ENCODE measurements at regions not wholly inside any gene's neighbourhood (a gene's known extent, or its start where the extent isn't known, plus 50 kb on each side); places are given as distances from the start of the nearest gene placed in this dataset.

DNA sequence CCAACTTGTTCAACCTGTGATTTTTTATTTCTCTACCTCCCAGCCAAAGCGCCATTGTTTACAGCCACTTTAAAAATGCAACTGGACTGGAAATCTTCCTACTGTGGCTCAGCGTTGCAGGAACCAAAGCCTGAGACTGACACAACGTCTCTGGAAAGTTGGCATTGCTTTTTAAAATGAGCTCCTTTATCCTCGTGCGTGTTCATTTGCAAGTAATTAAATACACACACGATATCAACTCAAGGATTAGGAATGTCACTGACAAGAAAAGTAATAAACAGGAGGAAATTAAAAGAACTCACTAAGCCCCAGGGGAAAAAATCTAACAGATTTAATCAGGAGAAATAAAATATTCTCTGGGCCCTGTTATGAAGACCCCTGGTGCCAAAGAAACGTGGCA, 184.6 kb upstream of the IRS2 start:
- no peak for TF ChIP-seq POLR2A (IDR thresholded peaks at IDR 0.05; ENCODE audit: low read depth)
- TF ChIP-seq EP300 (IDR thresholded peaks at IDR 0.05) = no peak
- TF ChIP-seq, protein P1, sequence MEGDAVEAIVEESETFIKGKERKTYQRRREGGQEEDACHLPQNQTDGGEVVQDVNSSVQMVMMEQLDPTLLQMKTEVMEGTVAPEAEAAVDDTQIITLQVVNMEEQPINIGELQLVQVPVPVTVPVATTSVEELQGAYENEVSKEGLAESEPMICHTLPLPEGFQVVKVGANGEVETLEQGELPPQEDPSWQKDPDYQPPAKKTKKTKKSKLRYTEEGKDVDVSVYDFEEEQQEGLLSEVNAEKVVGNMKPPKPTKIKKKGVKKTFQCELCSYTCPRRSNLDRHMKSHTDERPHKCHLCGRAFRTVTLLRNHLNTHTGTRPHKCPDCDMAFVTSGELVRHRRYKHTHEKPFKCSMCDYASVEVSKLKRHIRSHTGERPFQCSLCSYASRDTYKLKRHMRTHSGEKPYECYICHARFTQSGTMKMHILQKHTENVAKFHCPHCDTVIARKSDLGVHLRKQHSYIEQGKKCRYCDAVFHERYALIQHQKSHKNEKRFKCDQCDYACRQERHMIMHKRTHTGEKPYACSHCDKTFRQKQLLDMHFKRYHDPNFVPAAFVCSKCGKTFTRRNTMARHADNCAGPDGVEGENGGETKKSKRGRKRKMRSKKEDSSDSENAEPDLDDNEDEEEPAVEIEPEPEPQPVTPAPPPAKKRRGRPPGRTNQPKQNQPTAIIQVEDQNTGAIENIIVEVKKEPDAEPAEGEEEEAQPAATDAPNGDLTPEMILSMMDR (IDR thresholded peaks at IDR 0.05) = no peak
- no peak for TF ChIP-seq POLR2AphosphoS5 (IDR thresholded peaks at IDR 0.05)
